ENCODE measurements at regions not wholly inside any gene's neighbourhood (a gene's known extent, or its start where the extent isn't known, plus 50 kb on each side); places are given as distances from the start of the nearest gene placed in this dataset.

GRCh38 chr6:69589626-69590025 is 207.2 kb downstream of the LMBRD1 start:
- no peaks in the 10 kb centered on the region for H3K79me1 ChIP-seq (ENCODE audit: insufficient read depth, low read depth, low read length, poor library complexity, severe bottlenecking)
- TF ChIP-seq CTCF (conservative IDR thresholded peaks at IDR 0.05): no peak
- H2BK15ac ChIP-seq (ENCODE audit: low read depth, low read length): no peak overlapping the region
- Mint-ChIP-seq H3K9me3 (no peaks in the 10 kb centered on the region), H3K27ac (no peak overlapping the region), H3K36me3 (ENCODE audit: insufficient read depth in 1 of 3, low read depth in 3 of 3) (no peaks in the 10 kb centered on the region), H3K4me3 (no peak overlapping the region), H3K4me1 (no peaks in the 10 kb centered on the region), H3K27me3 (ENCODE audit: low read depth) (no peaks in the 10 kb centered on the region)
- no peak overlapping the region for H4K8ac ChIP-seq (replicated peaks; ENCODE audit: insufficient read length, low read depth, low read length)
- no peak overlapping the region for H4K91ac ChIP-seq (ENCODE audit: insufficient read length, low read depth, low read length)
- no peak overlapping the region for H3K18ac ChIP-seq (ENCODE audit: insufficient read length, low read depth, low read length)
- H2BK5ac ChIP-seq (ENCODE audit: insufficient read length, low read length): no peak overlapping the region
- H2AK5ac ChIP-seq (ENCODE audit: insufficient read length, low read length): no peak overlapping the region
- H3K56ac ChIP-seq (ENCODE audit: insufficient read length, low read depth, low read length): no peak overlapping the region
- no peak overlapping the region for H3T11ph ChIP-seq (ENCODE audit: low read length)
- H3K27me3 ChIP-seq (ENCODE audit: insufficient read depth, low read length): no peaks in the 10 kb centered on the region
- no peak for DNase-seq
- H2AFZ ChIP-seq (ENCODE audit: low read length): no peak overlapping the region
- no peaks in the 10 kb centered on the region for H3K9me3 ChIP-seq (ENCODE audit: control insufficient read depth, low read depth, low read length)
- H2BK120ac ChIP-seq (ENCODE audit: low read depth, low read length, poor library complexity, severe bottlenecking): no peak overlapping the region
- H2BK20ac ChIP-seq (ENCODE audit: low read depth, low read length, poor library complexity, severe bottlenecking): no peak overlapping the region
- H4K20me1 ChIP-seq (ENCODE audit: control insufficient read depth, insufficient read depth, insufficient read length): no peaks in the 10 kb centered on the region
- H3K79me2 ChIP-seq (ENCODE audit: insufficient read depth, low read length): no peaks in the 10 kb centered on the region
- H3K4ac ChIP-seq (ENCODE audit: low read depth, low read length): no peak overlapping the region
- no peaks in the 10 kb centered on the region for H3K4me1 ChIP-seq (ENCODE audit: insufficient read depth, low read length)
- H3K23ac ChIP-seq (ENCODE audit: insufficient read length, low read depth, low read length): no peak overlapping the region
- no peak overlapping the region for H4K5ac ChIP-seq (ENCODE audit: insufficient read length, low read depth, low read length)
- H3K4me2 ChIP-seq (ENCODE audit: insufficient read depth, insufficient read length, low read length): no peak overlapping the region
- no peak overlapping the region for H2BK12ac ChIP-seq (ENCODE audit: insufficient read length, low read depth, low read length)
- no peaks in the 10 kb centered on the region for H3K23me2 ChIP-seq (ENCODE audit: insufficient read length, low read depth, low read length, poor library complexity, severe bottlenecking)
- no peak overlapping the region for H3K27ac ChIP-seq (ENCODE audit: insufficient read length, low read depth, low read length)
- no peak overlapping the region for H3K9ac ChIP-seq (ENCODE audit: extremely low read depth, insufficient read length, low read length)
- H3K14ac ChIP-seq (ENCODE audit: insufficient read depth, low read length): no peak overlapping the region

All from H9 (cell line).